Body of pancreas (tissue), 4 donors: ENCODE measurements at regions not wholly inside any gene's neighbourhood (a gene's known extent, or its start where the extent isn't known, plus 50 kb on each side); places are given as distances from the start of the nearest gene placed in this dataset.

Experiments used
- ATAC-seq: fragments of 150-250 bp; one replicate; pipeline ENCODE4 v1.9.1; 2016
- DNase-seq, 4 donors: peaks; one replicate each; pipeline ENCODE4 v3.0.0-alpha.2; 2019
- H3K27ac ChIP-seq, 4 donors: fragments of 200-600 bp; sonication (generic); 1 replicate in 3 of 4; 2 replicates in 1 of 4; pipeline versions ENCODE4 v1.5.1 to v1.6.1; 2016 to 2019; ENCODE audit warnings: mild to moderate bottlenecking in 1 of 4, mixed read lengths in 1 of 4, moderate library complexity in 1 of 4
- H3K27me3 ChIP-seq, 2 donors: fragments of 200-600 bp; sonication (generic); one replicate each; pipeline ENCODE4 v1.6.0; 2016; ENCODE audit warnings: mild to moderate bottlenecking in 1 of 2
- H3K36me3 ChIP-seq, 2 donors: fragments of 200-600 bp; sonication (generic); replicated peaks in 1 of 2; 2 replicates each; pipeline ENCODE4 v1.5.1; 2016; ENCODE audit warnings: low read depth in 2 of 2; ENCODE audit not compliant: insufficient read depth in 1 of 2
- H3K4me1 ChIP-seq: fragments of 200-600 bp; sonication (generic); one replicate; pipeline ENCODE4 v1.6.0; 2016
- H3K4me3 ChIP-seq, 2 donors: fragments of 200-600 bp; sonication (generic); 1 replicate in 1 of 2; 2 replicates in 1 of 2; pipeline ENCODE4 v1.5.1; 2016 to 2019
- H3K9me3 ChIP-seq, 3 donors: fragments of 200-600 bp; sonication (generic); 1 replicate in 2 of 3; 2 replicates in 1 of 3; pipeline ENCODE4 v1.5.1; 2016
- CTCF ChIP-seq, 7 experiments: fragments of 450-650 bp in 4 of 7; fragments of 200-600 bp in 3 of 7; sonication (generic) in 3 of 7; IDR thresholded peaks; one replicate each; pipeline ENCODE4 v1.5.1; 2016 to 2019; ENCODE audit warnings: antibody characterized with exemption in 7 of 7
- POLR2A ChIP-seq, 3 donors: fragments of 450-650 bp; IDR thresholded peaks; one replicate each; pipeline ENCODE4 v1.6.1; 2016; ENCODE audit warnings: antibody characterized with exemption in 3 of 3, mild to moderate bottlenecking in 2 of 3
- WGBS, 2 donors: methylation state at CpG; one replicate each; pipeline ENCODE4 v1.1.5; 2017; 5-methylcytosine and 5-hydroxymethylcytosine counted together
- intact Hi-C: fragments of 100-400 bp; cut with DNase I; formaldehyde crosslinking; loops from one replicate; pipeline ENCODE4 v1.15.1; 2023

GRCh38 chr10:30555465-30555864 lies 74.1 kb downstream of the LYZL2 start:
- no peak overlapping the region for H3K4me3 ChIP-seq
- DNase-seq (no peak), ATAC-seq (no peak)
- H3K4me1 ChIP-seq: peaks cover 11% of the 10 kb centered on the region
- no peaks in the 10 kb centered on the region for H3K36me3 ChIP-seq
- intact Hi-C loops: no loop called here
- H3K27me3 ChIP-seq: no peaks in the 10 kb centered on the region
- H3K27ac ChIP-seq: no peak overlapping the region
- no peaks in the 10 kb centered on the region for H3K9me3 ChIP-seq
- TF ChIP-seq CTCF (IDR thresholded peaks at IDR 0.05): no peak
- TF ChIP-seq POLR2A (IDR thresholded peaks at IDR 0.05): no peak
- WGBS, 2 donors: 88 to 100% methylated on average over 3 to 5 of the region's 5 CpGs

- peak overlapping the region in 2 of 4 donors; percentile 22 to 66 for H3K27ac ChIP-seq
- WGBS, 2 donors: 49 to 57% methylated on average over 5 of the region's 5 CpGs
- H3K9me3 ChIP-seq: no peaks in the 10 kb centered on the region
- H3K4me1 ChIP-seq: peaks cover 11% of the 10 kb centered on the region
- no peak for ATAC-seq
- no peaks in the 10 kb centered on the region for H3K27me3 ChIP-seq
- no peak for TF ChIP-seq POLR2A (IDR thresholded peaks at IDR 0.05)
- TF ChIP-seq CTCF (IDR thresholded peaks at IDR 0.05): no peak
- intact Hi-C loops: no loop called here
- H3K36me3 ChIP-seq: no peaks in the 10 kb centered on the region
- DNase-seq: no peak
- no peak overlapping the region for H3K4me3 ChIP-seq
Observed at GRCh38 chr10:30554440-30554825, 75.1 kb downstream of the LYZL2 start.

- TF ChIP-seq POLR2A (IDR thresholded peaks at IDR 0.05): no peak
- no peak for TF ChIP-seq CTCF (IDR thresholded peaks at IDR 0.05)
- intact Hi-C loops: no loop called here
- Histone ChIP-seq H3K36me3 (no peaks in the 10 kb centered on the region), H3K4me3 (no peak overlapping the region), H3K4me1 (peaks cover 11% of the 10 kb centered on the region), H3K27me3 (no peaks in the 10 kb centered on the region), H3K9me3 (no peaks in the 10 kb centered on the region), H3K27ac (peak overlapping the region in 2 of 4 donors; percentile 22 to 66)
- WGBS, 2 donors: 15 to 22% methylated on average over 12 of the region's 12 CpGs
- ATAC-seq: peak; percentile 68
- peak; percentile 19 to 68 (median 44) for DNase-seq
Observed at GRCh38 chr10:30553626-30554439, 75.7 kb downstream of the LYZL2 start.

GRCh38 chr10:30553018-30553625 lies 76.4 kb downstream of the LYZL2 start:
- TF ChIP-seq CTCF (IDR thresholded peaks at IDR 0.05) (no peak), POLR2A (IDR thresholded peaks at IDR 0.05) (no peak)

More at GRCh38 chr10:30553018-30553625, 76.4 kb downstream of the LYZL2 start:
- Histone ChIP-seq H3K9me3 (no peaks in the 10 kb centered on the region), H3K27me3 (no peaks in the 10 kb centered on the region), H3K4me1 (peaks cover 11% of the 10 kb centered on the region), H3K36me3 (no peaks in the 10 kb centered on the region), H3K27ac (peak overlapping the region in 1 of 4 donors; percentile 66), H3K4me3 (no peak overlapping the region)
- intact Hi-C loops: no loop called here
- DNase-seq (no peak), ATAC-seq (no peak)
- 70 to 76% methylated on average over 7 of the region's 7 CpGs for WGBS, 2 donors
